H9 (cell line): ENCODE measurements at regions not wholly inside any gene's neighbourhood (a gene's known extent, or its start where the extent isn't known, plus 50 kb on each side); places are given as distances from the start of the nearest gene placed in this dataset.

Experiments used
- DNase-seq: peaks from one replicate; pipeline ENCODE4 v3.0.0-alpha.2; 2017
- H2AFZ ChIP-seq: one replicate; pipeline ENCODE4 v1.6.1; 2013; ENCODE audit warnings: mild to moderate bottlenecking, low read length, control low read depth, moderate library complexity
- H2AK5ac ChIP-seq: 2 replicates; pipeline ENCODE4 v1.6.1; 2013; ENCODE audit warnings: low read length, control low read depth, mixed read lengths; ENCODE audit not compliant: insufficient read length
- H2BK120ac ChIP-seq: one replicate; pipeline ENCODE4 v1.6.1; 2013; ENCODE audit warnings: low read depth, mild to moderate bottlenecking, low read length, control low read depth, inconsistent platforms; ENCODE audit not compliant: poor library complexity, severe bottlenecking
- H2BK12ac ChIP-seq: 2 replicates; pipeline ENCODE4 v1.6.1; 2013; ENCODE audit warnings: low read length, control low read depth, mixed read lengths, low read depth; ENCODE audit not compliant: insufficient read length
- H2BK15ac ChIP-seq: 2 replicates; pipeline ENCODE4 v1.6.1; 2013; ENCODE audit warnings: low read depth, low read length, control low read depth
- H2BK20ac ChIP-seq: one replicate; pipeline ENCODE4 v1.6.1; 2013; ENCODE audit warnings: low read depth, mild to moderate bottlenecking, low read length, control low read depth, inconsistent platforms; ENCODE audit not compliant: poor library complexity, severe bottlenecking
- H2BK5ac ChIP-seq: 2 replicates; pipeline ENCODE4 v1.6.1; 2013; ENCODE audit warnings: low read length, control low read depth, mixed read lengths; ENCODE audit not compliant: insufficient read length
- H3K14ac ChIP-seq: 2 replicates; pipeline ENCODE4 v1.6.1; 2013; ENCODE audit warnings: low read length, control low read depth; ENCODE audit not compliant: insufficient read depth
- H3K18ac ChIP-seq: 2 replicates; pipeline ENCODE4 v1.6.1; 2013; ENCODE audit warnings: low read depth, mild to moderate bottlenecking, mixed read lengths, low read length, control low read depth; ENCODE audit not compliant: insufficient read length
- H3K23ac ChIP-seq: 2 replicates; pipeline ENCODE4 v1.6.1; 2013; ENCODE audit warnings: low read length, control low read depth, mixed read lengths, low read depth; ENCODE audit not compliant: insufficient read length
- H3K23me2 ChIP-seq: 2 replicates; pipeline ENCODE4 v1.6.1; 2013; ENCODE audit warnings: low read depth, mild to moderate bottlenecking, mixed read lengths, low read length, control low read depth; ENCODE audit not compliant: insufficient read length, poor library complexity, severe bottlenecking
- H3K27ac ChIP-seq: 2 replicates; pipeline ENCODE4 v1.5.1; 2013; ENCODE audit warnings: low read length, control low read depth, mixed read lengths, low read depth; ENCODE audit not compliant: insufficient read length
- H3K27me3 ChIP-seq: 2 replicates; pipeline ENCODE4 v1.6.1; 2013; ENCODE audit warnings: low read length, control low read depth, inconsistent platforms; ENCODE audit not compliant: insufficient read depth
- H3K4ac ChIP-seq: 2 replicates; pipeline ENCODE4 v1.6.1; 2013; ENCODE audit warnings: low read depth, mild to moderate bottlenecking, control low read depth, inconsistent platforms, low read length, moderate library complexity
- H3K4me1 ChIP-seq: 2 replicates; pipeline ENCODE4 v1.6.1; 2013; ENCODE audit warnings: low read length, control low read depth, inconsistent platforms; ENCODE audit not compliant: insufficient read depth
- H3K4me2 ChIP-seq: 2 replicates; pipeline ENCODE4 v1.6.1; 2013; ENCODE audit warnings: low read length, control low read depth, mixed read lengths; ENCODE audit not compliant: insufficient read length, insufficient read depth
- H3K56ac ChIP-seq: 2 replicates; pipeline ENCODE4 v1.6.1; 2013; ENCODE audit warnings: low read depth, mild to moderate bottlenecking, mixed read lengths, low read length, control low read depth; ENCODE audit not compliant: insufficient read length
- H3K79me1 ChIP-seq: 2 replicates; pipeline ENCODE4 v1.6.1; 2013; ENCODE audit warnings: low read depth, mild to moderate bottlenecking, moderate library complexity, low read length, control low read depth, inconsistent platforms; ENCODE audit not compliant: insufficient read depth, poor library complexity, severe bottlenecking
- H3K79me2 ChIP-seq: 2 replicates; pipeline ENCODE4 v1.6.1; 2013; ENCODE audit warnings: low read length, control low read depth, inconsistent platforms; ENCODE audit not compliant: insufficient read depth
- H3K9ac ChIP-seq: 2 replicates; pipeline ENCODE4 v1.6.1; 2013; ENCODE audit warnings: low read length, control low read depth, mixed read lengths; ENCODE audit not compliant: insufficient read length; ENCODE audit errors: extremely low read depth
- H3K9me3 ChIP-seq: one replicate; pipeline ENCODE4 v1.6.1; 2013; ENCODE audit warnings: low read depth, low read length, inconsistent platforms; ENCODE audit not compliant: control insufficient read depth
- H3T11ph ChIP-seq: one replicate; pipeline ENCODE4 v1.6.1; 2013; ENCODE audit warnings: mild to moderate bottlenecking, low read length, control low read depth, inconsistent platforms
- H4K20me1 ChIP-seq: one replicate; pipeline ENCODE4 v1.6.1; 2013; ENCODE audit not compliant: control insufficient read depth, insufficient read length, insufficient read depth
- H4K5ac ChIP-seq: 2 replicates; pipeline ENCODE4 v1.6.1; 2013; ENCODE audit warnings: low read depth, mild to moderate bottlenecking, mixed read lengths, low read length, control low read depth; ENCODE audit not compliant: insufficient read length
- H4K8ac ChIP-seq: replicated peaks from 2 replicates; pipeline ENCODE4 v1.6.1; 2013; ENCODE audit warnings: low read length, control low read depth, mixed read lengths, low read depth; ENCODE audit not compliant: insufficient read length
- H4K91ac ChIP-seq: 2 replicates; pipeline ENCODE4 v1.6.1; 2013; ENCODE audit warnings: low read depth, mild to moderate bottlenecking, moderate library complexity, mixed read lengths, low read length, control low read depth; ENCODE audit not compliant: insufficient read length
- H3K27ac Mint-ChIP-seq, 3 experiments: 2 replicates in 2 of 3; 3 replicates in 1 of 3; pipeline ENCODE4 v1.8.0; 2020 to 2021; ENCODE audit warnings: mixed read lengths in 3 of 3, mild to moderate bottlenecking in 1 of 3, moderate library complexity in 1 of 3
- H3K27me3 Mint-ChIP-seq: 2 replicates; pipeline ENCODE4 v1.8.0; 2021; ENCODE audit warnings: low read depth, mild to moderate bottlenecking, moderate library complexity, mixed read lengths
- H3K36me3 Mint-ChIP-seq, 3 experiments: 2 replicates in 2 of 3; 3 replicates in 1 of 3; pipeline ENCODE4 v1.8.0; 2020 to 2021; ENCODE audit warnings: low read depth in 3 of 3, mixed read lengths in 3 of 3; ENCODE audit not compliant: insufficient read depth in 1 of 3
- H3K4me1 Mint-ChIP-seq, 2 experiments: 2 replicates each; pipeline ENCODE4 v1.8.0; 2020; ENCODE audit warnings: mixed read lengths in 2 of 2
- H3K4me3 Mint-ChIP-seq, 2 experiments: 2 replicates in 1 of 2; 3 replicates in 1 of 2; pipeline ENCODE4 v1.8.0; 2020 to 2021; ENCODE audit warnings: mild to moderate bottlenecking in 2 of 2, mixed read lengths in 2 of 2, moderate library complexity in 1 of 2
- H3K9me3 Mint-ChIP-seq, 2 experiments: 2 replicates in 1 of 2; 3 replicates in 1 of 2; pipeline ENCODE4 v1.8.0; 2020; ENCODE audit warnings: mild to moderate bottlenecking in 2 of 2, mixed read lengths in 2 of 2, moderate library complexity in 1 of 2
- CTCF ChIP-seq: fragments of 200-600 bp; sonication (generic); conservative IDR thresholded peaks from 3 replicates; pipeline ENCODE4 v1.8.0; 2021; ENCODE audit warnings: antibody characterized with exemption, mild to moderate bottlenecking
- WGBS: extraction: QIAGEN DNeasy Blood & Tissue Kit; methylation state at CpG from one replicate; pipeline ENCODE4 v1.1.7; 2013; ENCODE audit warnings: missing lambda C conversion rate, low lambda C conversion rate, mixed read lengths; ENCODE audit not compliant: insufficient read length; ENCODE audit errors: extremely low coverage; 5-methylcytosine and 5-hydroxymethylcytosine counted together

GRCh38 chr12:27387473-27387872 lies 54.8 kb downstream of the BMAL2 start:
- H2AFZ ChIP-seq = no peak overlapping the region
- no peaks in the 10 kb centered on the region for H3K27me3 Mint-ChIP-seq
- no peak overlapping the region for H3K4ac ChIP-seq
- no peak overlapping the region for H3K4me2 ChIP-seq
- H3K4me3 Mint-ChIP-seq = no peak overlapping the region
- no peak overlapping the region for H2BK120ac ChIP-seq
- H4K20me1 ChIP-seq = no peaks in the 10 kb centered on the region
- TF ChIP-seq CTCF = no peak
- H4K5ac ChIP-seq = no peak overlapping the region
- H3K27ac ChIP-seq = no peak overlapping the region
- H3K9me3 Mint-ChIP-seq = no peaks in the 10 kb centered on the region
- no peak overlapping the region for H2BK5ac ChIP-seq
- H3K4me1 ChIP-seq = no peaks in the 10 kb centered on the region
- H4K91ac ChIP-seq = no peak overlapping the region
- WGBS = no CpG with 5 or more reads among the region's 1 CpG
- H3K9ac ChIP-seq = no peak overlapping the region
- no peak overlapping the region for H4K8ac ChIP-seq
- no peak overlapping the region for H3K14ac ChIP-seq
- H3K56ac ChIP-seq = no peak overlapping the region
- H3T11ph ChIP-seq = no peak overlapping the region
- H2BK12ac ChIP-seq = no peak overlapping the region
- H2BK15ac ChIP-seq = no peak overlapping the region
- peaks cover 4 to 18% (median 15%) of the 10 kb centered on the region in 3 experiments; a peak in 6 of 7 replicates for H3K36me3 Mint-ChIP-seq
- no peak overlapping the region for H3K23ac ChIP-seq
- no peaks in the 10 kb centered on the region for H3K9me3 ChIP-seq
- H3K27me3 ChIP-seq = no peaks in the 10 kb centered on the region
- no peak for DNase-seq
- H3K18ac ChIP-seq = no peak overlapping the region
- no peaks in the 10 kb centered on the region for H3K79me1 ChIP-seq
- H3K4me1 Mint-ChIP-seq = no peaks in the 10 kb centered on the region
- H3K27ac Mint-ChIP-seq = no peak overlapping the region
- no peaks in the 10 kb centered on the region for H3K23me2 ChIP-seq
- H3K79me2 ChIP-seq = no peaks in the 10 kb centered on the region
- no peak overlapping the region for H2AK5ac ChIP-seq
- no peak overlapping the region for H2BK20ac ChIP-seq
